Activated T-cell treated with anti-CD3 and anti-CD28 coated beads, Interleukin-2, amount 50 U/mL, for 24 hours (primary cell): ENCODE measurements at regions not wholly inside any gene's neighbourhood (a gene's known extent, or its start where the extent isn't known, plus 50 kb on each side); places are given as distances from the start of the nearest gene placed in this dataset.
"Not testable (repeated sequence)": the region's sequence is repeated elsewhere in the genome, so short reads cannot be mapped to it uniquely, and the experiment has no call there.

ENCODE experiments used
- DNase-seq: peaks from one replicate; pipeline ENCODE4 v3.0.0-alpha.2; 2020
- H3K27ac Mint-ChIP-seq: 2 replicates; pipeline ENCODE4 v1.8.0; 2020; ENCODE audit warnings: mild to moderate bottlenecking, mixed read lengths
- H3K27me3 Mint-ChIP-seq: 2 replicates; pipeline ENCODE4 v1.8.0; 2020; ENCODE audit warnings: mixed read lengths
- H3K36me3 Mint-ChIP-seq: 2 replicates; pipeline ENCODE4 v1.8.0; 2020; ENCODE audit warnings: low read depth, mixed read lengths
- H3K4me1 Mint-ChIP-seq: 2 replicates; pipeline ENCODE4 v1.8.0; 2020; ENCODE audit warnings: low read depth, mixed read lengths
- H3K4me3 Mint-ChIP-seq: 2 replicates; pipeline ENCODE4 v1.8.0; 2020; ENCODE audit warnings: mild to moderate bottlenecking, moderate library complexity, mixed read lengths
- H3K9me3 Mint-ChIP-seq: 2 replicates; pipeline ENCODE4 v1.8.0; 2020; ENCODE audit warnings: mixed read lengths

DNA sequence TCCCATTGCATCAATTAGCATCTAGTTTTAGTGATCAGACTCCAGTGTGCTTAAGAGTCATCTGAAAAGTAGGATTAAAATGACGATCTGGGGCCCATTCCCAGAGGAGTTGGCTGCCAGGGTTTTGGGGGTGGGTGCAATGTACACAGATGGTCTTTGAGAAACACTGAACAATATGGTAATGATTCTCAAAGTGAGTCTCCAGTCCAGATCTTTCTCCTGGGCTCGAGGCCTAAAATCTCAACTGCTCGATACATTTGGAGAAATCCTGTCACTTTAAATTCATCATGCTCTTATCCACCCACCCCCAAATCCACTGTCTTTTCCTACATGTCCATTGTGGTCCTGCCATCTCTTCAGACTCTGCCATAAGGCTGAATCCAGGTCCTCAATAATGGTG, 80.7 kb upstream of the MYLIP start:
- Mint-ChIP-seq H3K4me1 (peaks cover 4% of the 10 kb centered on the region), H3K27me3 (no peaks in the 10 kb centered on the region), H3K27ac (no peak overlapping the region), H3K9me3 (no peaks in the 10 kb centered on the region), H3K36me3 (no peaks in the 10 kb centered on the region), H3K4me3 (no peak overlapping the region)
- no peak for DNase-seq

DNA sequence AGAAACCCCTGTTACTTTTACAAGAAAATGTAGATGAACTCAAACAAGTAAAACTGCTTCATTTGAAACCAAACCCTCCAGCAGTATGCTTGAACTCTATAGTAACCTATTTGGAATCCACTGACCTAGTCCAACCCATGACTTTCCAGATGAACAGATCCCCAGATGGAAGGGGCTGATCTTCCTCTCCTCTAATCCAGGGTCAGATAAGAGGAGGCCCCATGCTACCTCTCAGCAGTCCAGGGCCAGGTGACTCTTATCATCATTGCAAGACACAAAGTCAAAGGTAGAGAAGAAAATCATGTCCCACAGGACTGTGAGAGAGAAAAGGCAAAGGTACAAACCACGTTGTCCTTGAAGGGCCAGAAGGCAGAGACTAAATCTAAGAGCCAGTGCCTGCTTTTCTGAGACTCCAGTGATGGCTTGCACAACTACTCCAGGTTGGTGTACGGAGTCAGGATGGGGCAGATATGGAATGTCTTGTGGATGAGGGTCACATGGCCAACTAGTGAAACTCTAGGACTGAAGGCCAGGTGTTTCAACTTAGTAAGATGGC, 81.4 kb upstream of the MYLIP start:
- DNase-seq = no peak
- Mint-ChIP-seq H3K27ac (no peak overlapping the region), H3K4me1 (peaks cover 4% of the 10 kb centered on the region), H3K4me3 (no peak overlapping the region), H3K27me3 (no peaks in the 10 kb centered on the region), H3K9me3 (no peaks in the 10 kb centered on the region), H3K36me3 (no peaks in the 10 kb centered on the region)

DNA sequence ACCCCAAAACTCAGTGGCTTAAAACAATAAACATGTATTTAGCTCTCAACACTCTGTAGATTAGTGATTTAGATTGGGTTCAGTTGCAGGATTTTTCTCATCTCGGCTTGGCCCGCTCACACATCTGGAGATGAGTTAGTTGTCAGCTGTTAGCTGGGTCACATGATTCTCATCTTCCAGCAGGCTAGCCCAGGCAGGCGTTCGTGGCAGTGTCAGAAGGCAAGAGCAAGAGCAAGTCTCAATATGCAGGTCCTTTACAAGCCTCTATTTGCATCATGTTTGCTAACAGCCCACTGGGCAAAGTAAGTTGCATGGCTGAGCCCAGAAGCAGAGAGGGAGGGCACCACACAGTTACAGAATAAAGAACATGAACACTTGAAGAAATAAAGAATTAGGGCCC, 83.6 kb upstream of the MYLIP start:
- Mint-ChIP-seq H3K4me3 (no peak overlapping the region), H3K27me3 (peaks cover 2% of the 10 kb centered on the region), H3K9me3 (no peaks in the 10 kb centered on the region), H3K27ac (no peak overlapping the region), H3K36me3 (no peaks in the 10 kb centered on the region), H3K4me1 (peaks cover 9% of the 10 kb centered on the region)
- no peak for DNase-seq

DNA sequence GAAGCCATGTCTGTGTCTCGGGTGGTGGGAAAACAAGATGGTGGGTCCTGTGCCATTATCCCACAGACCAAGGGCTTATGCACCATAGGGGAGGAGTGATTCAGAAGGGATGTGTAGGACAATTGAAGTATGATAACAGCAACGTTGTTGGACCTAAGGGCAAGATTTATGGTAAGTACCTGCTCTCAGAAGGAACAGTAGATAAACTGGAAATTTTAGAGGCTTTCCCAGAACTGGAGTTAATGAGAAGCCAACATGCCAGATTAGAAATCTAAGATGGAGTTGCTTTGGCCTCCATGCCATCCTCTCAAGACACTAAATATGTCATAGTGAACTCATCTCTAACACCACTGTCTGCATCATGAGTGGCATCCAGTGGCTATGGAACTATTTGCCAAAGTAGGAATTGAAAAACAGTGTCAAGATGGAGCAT, 84.7 kb upstream of the MYLIP start:
- Mint-ChIP-seq H3K27ac (no peak overlapping the region), H3K27me3 (peaks cover 2% of the 10 kb centered on the region), H3K9me3 (peaks cover 2% of the 10 kb centered on the region), H3K36me3 (no peaks in the 10 kb centered on the region), H3K4me1 (peaks cover 7% of the 10 kb centered on the region), H3K4me3 (no peak overlapping the region)
- no peak for DNase-seq

DNA sequence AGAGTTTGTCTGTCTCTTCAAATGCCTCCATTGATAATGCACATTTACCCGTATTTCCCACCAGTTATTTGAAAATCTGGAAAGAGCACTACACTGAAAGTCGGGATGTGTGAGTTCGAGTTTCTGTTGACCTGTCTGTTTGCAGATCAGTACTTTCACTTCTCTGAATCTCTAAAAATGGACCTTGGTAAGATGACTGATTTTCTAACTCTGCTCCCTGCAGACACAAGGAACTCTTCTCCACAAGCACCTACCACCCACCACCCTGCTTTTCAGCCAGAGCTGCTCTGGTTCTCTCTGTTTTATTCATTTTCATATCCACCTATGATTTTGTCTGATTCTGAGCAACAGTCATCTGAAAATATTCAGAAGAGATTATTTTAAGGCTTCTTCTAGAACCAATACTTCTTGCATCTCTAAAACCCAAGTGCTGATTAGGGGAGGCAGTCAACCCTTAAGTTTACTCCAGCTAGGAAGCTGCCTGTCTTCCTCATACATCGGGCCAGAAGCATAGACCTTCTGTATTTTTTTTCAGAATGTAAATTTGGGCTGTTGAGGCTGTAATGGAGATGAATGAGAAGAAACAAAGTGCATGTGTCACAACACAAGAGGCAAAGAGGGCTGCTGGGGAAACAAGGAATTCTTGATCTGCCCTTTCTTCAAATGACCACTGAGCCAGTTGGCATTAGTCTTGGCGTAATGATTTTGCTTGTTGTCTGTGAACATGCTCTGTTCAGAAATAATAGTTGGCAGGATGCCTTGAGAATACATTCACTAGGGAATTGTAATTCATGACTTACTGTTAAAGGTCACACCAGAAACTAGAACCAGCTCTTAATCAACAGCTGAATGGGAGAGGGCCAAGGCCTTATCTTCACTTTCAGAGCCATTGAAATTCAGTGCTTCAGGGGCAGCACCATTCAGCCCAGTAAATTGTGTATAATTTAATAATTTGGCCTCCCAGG, 85.4 kb upstream of the MYLIP start:
- Mint-ChIP-seq H3K4me1 (peaks cover 5% of the 10 kb centered on the region), H3K4me3 (no peak overlapping the region), H3K27me3 (peaks cover 2% of the 10 kb centered on the region), H3K9me3 (peaks cover 4% of the 10 kb centered on the region), H3K36me3 (no peaks in the 10 kb centered on the region), H3K27ac (no peak overlapping the region)
- DNase-seq = no peak

DNA sequence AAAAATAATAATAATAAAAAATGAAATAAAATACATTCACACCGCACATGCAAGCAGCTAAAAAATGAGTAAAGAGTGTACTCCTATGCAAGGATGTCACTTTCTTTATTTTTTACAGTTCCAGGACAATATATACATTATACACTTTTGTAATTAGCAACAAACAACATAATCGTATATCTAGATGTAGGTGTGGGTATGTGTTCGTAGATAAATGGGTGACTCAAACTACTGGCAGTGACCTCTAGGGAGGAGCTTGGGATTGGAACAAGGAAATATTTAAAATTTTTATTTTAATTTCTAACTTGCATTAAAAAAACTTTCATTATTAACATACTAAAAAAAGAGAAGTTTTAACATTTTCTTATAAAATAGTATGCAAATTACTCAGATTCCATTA, 86.1 kb upstream of the MYLIP start:
- Mint-ChIP-seq H3K4me1 (peaks cover 5% of the 10 kb centered on the region), H3K9me3 (peaks cover 6% of the 10 kb centered on the region), H3K27me3 (peaks cover 5% of the 10 kb centered on the region), H3K36me3 (no peaks in the 10 kb centered on the region), H3K27ac (no peak overlapping the region), H3K4me3 (no peak overlapping the region)
- DNase-seq = no peak

DNA sequence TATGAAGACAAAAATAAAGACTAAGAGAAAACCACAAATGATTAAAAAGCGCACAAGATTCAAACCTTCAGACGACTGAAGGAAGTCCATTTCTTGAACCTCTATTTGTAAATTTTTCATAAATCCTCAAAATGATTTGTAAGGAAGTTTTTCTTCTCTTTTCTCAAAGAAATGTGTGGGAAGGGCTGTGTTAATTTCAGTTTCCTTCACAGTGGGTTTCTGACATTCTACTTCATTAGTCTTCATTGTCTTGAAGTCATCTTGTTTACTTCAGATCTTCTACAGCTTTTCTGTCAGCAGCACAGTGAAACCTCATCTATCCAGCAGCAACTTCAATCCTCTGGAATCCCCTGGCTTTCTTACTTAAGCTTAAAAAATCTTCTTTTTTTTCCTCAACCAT, 87.6 kb upstream of the MYLIP start:
- H3K4me1 Mint-ChIP-seq = peaks cover 5% of the 10 kb centered on the region
- no peak overlapping the region for H3K4me3 Mint-ChIP-seq
- H3K27me3 Mint-ChIP-seq = peaks cover 5% of the 10 kb centered on the region
- DNase-seq = no peak
- H3K27ac Mint-ChIP-seq = no peak overlapping the region
- H3K36me3 Mint-ChIP-seq = no peaks in the 10 kb centered on the region
- H3K9me3 Mint-ChIP-seq = peaks cover 6% of the 10 kb centered on the region

DNA sequence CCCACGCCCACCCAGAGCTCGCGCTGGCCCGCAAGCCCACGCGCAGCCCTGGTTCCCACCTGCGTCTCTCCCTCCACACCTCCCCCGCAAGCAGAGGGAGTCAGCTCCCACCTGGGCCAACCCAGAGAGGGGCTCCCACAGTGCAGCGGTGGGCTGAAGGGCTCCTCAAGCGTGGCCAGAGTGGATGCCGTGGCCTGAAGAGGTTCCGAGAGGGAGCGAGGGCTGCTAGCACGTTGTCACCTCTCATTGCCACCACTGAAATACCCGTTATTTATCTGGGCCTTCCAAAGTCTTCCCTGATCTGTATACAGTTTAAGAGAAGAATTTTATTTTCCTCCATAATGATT, 88.3 kb upstream of the MYLIP start:
- Mint-ChIP-seq H3K27me3 (peaks cover 5% of the 10 kb centered on the region), H3K9me3 (peaks cover 6% of the 10 kb centered on the region), H3K4me1 (peaks cover 5% of the 10 kb centered on the region), H3K27ac (no peak overlapping the region), H3K36me3 (no peaks in the 10 kb centered on the region), H3K4me3 (no peak overlapping the region)
- DNase-seq = no peak

DNA sequence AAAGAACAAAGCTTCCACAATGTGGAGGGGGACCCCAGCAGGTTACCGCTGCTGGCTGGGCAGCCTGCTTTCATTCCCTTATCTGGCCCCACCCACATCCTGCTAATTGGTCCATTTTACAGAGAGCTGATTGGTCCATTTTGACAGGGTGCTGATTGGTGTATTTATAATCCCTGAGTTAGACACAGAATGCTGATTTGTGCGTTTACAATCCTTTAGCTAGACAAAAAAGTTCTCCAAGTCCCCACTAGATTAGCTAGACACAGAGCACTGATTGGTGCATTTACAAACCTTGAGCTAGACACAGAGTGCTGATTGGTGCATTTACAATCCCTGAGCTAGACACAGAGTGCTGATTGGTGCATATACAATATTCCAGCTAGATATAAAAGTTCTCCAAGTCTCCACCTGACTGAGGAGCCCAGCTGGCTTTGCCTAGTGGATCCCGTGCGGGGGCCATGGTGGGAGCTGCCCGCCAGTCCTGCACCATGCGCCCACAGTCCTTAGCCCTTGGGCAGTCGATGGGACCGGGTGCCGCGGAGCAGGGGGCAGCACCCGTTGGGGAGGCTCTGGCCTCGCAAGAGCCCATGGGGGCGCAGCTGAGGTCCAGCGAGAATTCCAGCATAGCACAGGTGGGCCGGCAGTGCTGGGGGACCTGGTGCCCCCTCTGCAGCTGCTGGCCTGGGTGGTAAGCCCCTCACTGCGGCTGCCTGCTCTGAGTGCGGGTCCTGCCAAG, 88.8 kb upstream of the MYLIP start:
- H3K4me3 Mint-ChIP-seq, H3K9me3 Mint-ChIP-seq, H3K27ac Mint-ChIP-seq, H3K27me3 Mint-ChIP-seq, H3K36me3 Mint-ChIP-seq, DNase-seq, H3K4me1 Mint-ChIP-seq: not testable (repeated sequence)

DNA sequence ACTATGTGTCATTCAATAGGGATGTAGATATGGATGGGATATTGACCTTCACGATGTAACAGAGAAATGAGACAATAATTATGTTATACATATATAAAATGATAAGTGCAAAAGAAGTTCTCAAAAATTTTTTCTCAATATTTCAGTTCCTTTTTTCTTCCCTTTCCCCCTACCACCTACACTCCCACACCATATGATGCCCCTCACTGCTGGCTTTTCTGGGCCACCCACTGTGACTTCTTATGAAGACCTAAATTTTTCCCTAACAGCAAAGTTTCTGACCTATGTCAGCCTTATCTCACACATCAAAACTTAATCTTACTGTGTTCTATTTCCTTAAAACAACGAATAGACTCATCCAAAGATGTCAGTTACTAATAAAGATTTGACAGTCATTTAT, 89.9 kb upstream of the MYLIP start:
- Mint-ChIP-seq H3K9me3 (peaks cover 6% of the 10 kb centered on the region), H3K4me3 (no peak overlapping the region), H3K36me3 (no peaks in the 10 kb centered on the region), H3K27me3 (peaks cover 5% of the 10 kb centered on the region), H3K4me1 (peaks cover 5% of the 10 kb centered on the region), H3K27ac (no peak overlapping the region)
- no peak for DNase-seq

DNA sequence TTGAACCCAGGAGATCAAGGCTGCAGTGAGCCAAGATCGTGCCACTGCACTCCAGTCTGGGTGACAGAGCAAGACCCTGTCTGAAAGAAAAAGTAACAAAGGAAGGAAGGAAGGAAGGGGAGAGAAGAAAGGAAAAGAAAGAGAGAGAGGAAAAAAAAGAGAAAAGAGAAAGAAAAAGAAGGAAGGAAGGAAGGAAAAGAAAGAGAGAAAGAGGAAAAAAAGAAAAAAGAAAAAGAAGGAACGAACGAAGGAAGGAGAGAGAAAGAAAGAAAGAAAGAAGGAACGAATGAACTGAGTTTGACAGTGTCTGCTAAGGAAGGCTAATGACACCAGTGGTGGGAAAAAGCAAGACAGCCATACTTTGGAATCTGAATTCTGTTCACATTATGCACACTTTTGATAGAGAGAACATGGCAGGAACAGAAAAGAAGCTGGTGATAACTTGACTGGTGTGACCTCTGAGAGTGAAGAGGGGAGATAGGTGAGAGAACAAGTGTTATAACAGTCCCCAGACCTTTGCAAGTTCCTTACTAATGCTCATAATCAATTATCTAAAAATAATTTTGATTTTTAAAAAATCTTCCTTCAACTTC, 93.3 kb upstream of the MYLIP start:
- H3K4me3 Mint-ChIP-seq = no peak overlapping the region
- no peak overlapping the region for H3K27ac Mint-ChIP-seq
- peaks cover 9% of the 10 kb centered on the region for H3K27me3 Mint-ChIP-seq
- DNase-seq = no peak
- no peaks in the 10 kb centered on the region for H3K4me1 Mint-ChIP-seq
- H3K36me3 Mint-ChIP-seq = no peaks in the 10 kb centered on the region
- peaks cover 6% of the 10 kb centered on the region for H3K9me3 Mint-ChIP-seq

DNA sequence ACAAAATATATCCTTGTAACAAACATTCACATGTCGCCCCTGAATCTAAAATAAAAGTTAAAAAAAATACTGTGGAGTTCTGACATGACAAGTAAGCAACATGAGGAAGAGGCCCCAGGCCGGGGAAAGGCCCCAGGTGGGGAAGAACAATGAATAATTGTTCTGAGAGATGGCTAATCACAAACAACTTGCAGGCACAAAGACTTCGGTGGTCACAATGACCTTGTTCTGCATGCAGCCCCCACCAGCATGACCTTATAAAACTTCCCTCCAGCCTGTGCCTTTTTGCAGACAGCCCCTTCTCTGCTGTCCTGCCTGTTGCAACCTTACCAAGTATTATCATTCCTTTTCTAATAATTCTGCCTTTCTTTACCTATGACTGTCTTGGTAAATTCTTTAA, 95.7 kb upstream of the MYLIP start:
- H3K27ac Mint-ChIP-seq = no peak overlapping the region
- no peaks in the 10 kb centered on the region for H3K36me3 Mint-ChIP-seq
- H3K9me3 Mint-ChIP-seq = no peaks in the 10 kb centered on the region
- H3K4me3 Mint-ChIP-seq = no peak overlapping the region
- H3K27me3 Mint-ChIP-seq = peaks cover 7% of the 10 kb centered on the region
- DNase-seq = no peak
- H3K4me1 Mint-ChIP-seq = peaks cover 7% of the 10 kb centered on the region

DNA sequence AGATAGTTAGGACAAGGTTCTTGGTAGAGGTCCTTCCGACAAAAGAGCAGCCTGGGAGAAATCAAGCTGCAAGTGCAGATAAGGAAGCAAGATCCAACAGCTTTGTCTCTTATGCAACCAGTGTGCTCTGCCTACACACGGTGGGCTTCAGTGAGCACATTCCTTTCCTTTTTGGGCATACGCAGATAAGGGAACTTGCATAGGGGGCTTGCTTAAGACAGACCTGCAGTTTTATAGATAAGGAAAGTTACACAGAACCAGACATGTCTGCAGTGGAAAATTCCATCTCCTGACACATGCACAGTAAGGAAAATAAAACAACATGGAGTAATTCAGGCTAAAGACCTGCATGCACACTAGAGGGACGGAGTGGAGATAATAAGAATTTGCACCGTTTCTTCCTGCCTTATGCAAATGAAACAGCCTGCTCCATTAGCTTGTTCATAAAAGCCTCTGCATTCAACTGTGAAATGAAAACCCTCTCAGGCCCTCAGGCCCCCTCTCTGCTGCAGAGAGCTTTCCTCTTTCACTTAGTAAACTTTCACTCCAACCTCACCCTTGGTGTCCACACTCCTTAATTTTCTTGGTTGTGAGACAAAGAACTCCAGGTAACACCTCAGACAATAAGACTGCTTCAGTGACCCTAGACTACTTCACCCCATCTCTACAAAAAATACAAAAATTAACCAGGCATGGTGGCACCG, 97.5 kb upstream of the MYLIP start:
- H3K4me1 Mint-ChIP-seq = peaks cover 7% of the 10 kb centered on the region
- no peak overlapping the region for H3K27ac Mint-ChIP-seq
- no peak for DNase-seq
- peaks cover 6% of the 10 kb centered on the region for H3K27me3 Mint-ChIP-seq
- H3K36me3 Mint-ChIP-seq = no peaks in the 10 kb centered on the region
- H3K9me3 Mint-ChIP-seq = no peaks in the 10 kb centered on the region
- H3K4me3 Mint-ChIP-seq = no peak overlapping the region

DNA sequence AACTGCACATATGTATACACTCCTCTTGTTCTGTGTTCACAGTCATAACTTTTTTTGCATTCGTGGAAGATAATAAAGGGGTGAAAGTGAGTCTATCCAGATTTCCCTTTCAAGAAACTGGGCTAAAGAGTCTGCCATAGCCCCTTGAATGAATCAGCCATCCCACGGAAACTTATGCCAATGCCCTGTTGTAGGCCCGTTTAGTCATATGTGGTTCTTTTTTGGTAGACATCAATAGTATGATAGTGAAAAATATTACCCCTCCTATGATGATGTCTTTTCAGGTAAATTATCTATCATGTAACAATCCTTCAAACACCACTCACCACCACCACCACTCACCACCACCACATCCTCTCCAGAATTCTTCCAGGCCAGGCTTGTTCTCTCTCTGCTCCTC, 99.9 kb upstream of the MYLIP start:
- no peaks in the 10 kb centered on the region for H3K36me3 Mint-ChIP-seq
- peaks cover 7% of the 10 kb centered on the region for H3K4me1 Mint-ChIP-seq
- no peak for DNase-seq
- no peak overlapping the region for H3K27ac Mint-ChIP-seq
- no peak overlapping the region for H3K4me3 Mint-ChIP-seq
- H3K9me3 Mint-ChIP-seq = no peaks in the 10 kb centered on the region
- H3K27me3 Mint-ChIP-seq = peaks cover 8% of the 10 kb centered on the region
